ENCODE measurements at regions not wholly inside any gene's neighbourhood (a gene's known extent, or its start where the extent isn't known, plus 50 kb on each side); places are given as distances from the start of the nearest gene placed in this dataset.

GRCh38 chr2:129747500-129748125 lies 231.9 kb upstream of the RAB6C start:
- Histone ChIP-seq H3K9me3 (ENCODE audit: control insufficient read depth, low read depth, low read length) (no peaks in the 10 kb centered on the region), H4K20me1 (ENCODE audit: control insufficient read depth, extremely low read depth, insufficient read depth, low read length) (no peaks in the 10 kb centered on the region), H3K27me3 (ENCODE audit: control insufficient read depth, extremely low read depth, insufficient read depth, low read length) (no peaks in the 10 kb centered on the region), H2AFZ (ENCODE audit: control insufficient read depth, low read length) (no peak overlapping the region), H3K4me2 (ENCODE audit: control insufficient read depth, extremely low read depth, insufficient read depth, low read depth, low read length) (no peak overlapping the region), H3K4me3 (ENCODE audit: control insufficient read depth in 2 of 3, extremely low read depth in 1 of 3, insufficient read depth in 2 of 3, low read depth in 1 of 3, low read length in 3 of 3) (no peak overlapping the region), H3K9ac (ENCODE audit: control insufficient read depth, extremely low read depth, insufficient read depth, low read length) (no peak overlapping the region), H3K27ac (ENCODE audit: control insufficient read depth, insufficient read depth, low read length) (no peak overlapping the region), H3K9me1 (ENCODE audit: control insufficient read depth, extremely low read depth, insufficient read depth, low read length) (no peaks in the 10 kb centered on the region), H3K4me1 (ENCODE audit: control insufficient read depth, extremely low read depth, insufficient read depth, low read length) (no peaks in the 10 kb centered on the region), H3K36me3 (ENCODE audit: control insufficient read depth in 2 of 2, extremely low read depth in 1 of 2, insufficient read depth in 2 of 2, low read length in 2 of 2) (no peaks in the 10 kb centered on the region), H3K79me2 (ENCODE audit: control insufficient read depth, insufficient read depth, low read length) (no peaks in the 10 kb centered on the region)
- no peak for DNase-seq (ENCODE audit: low read depth, low spot score)
- FAIRE-seq = no peak
- dilution Hi-C loops (cut with MboI; ENCODE audit: extremely low pct_ligation_motif_present, low sequenced_read_pairs) = no loop called here
- TF ChIP-seq EZH2 (IDR thresholded peaks at IDR 0.05; ENCODE audit: low read length) = no peak
- no peak for TF ChIP-seq CTCF (optimal IDR thresholded peaks at IDR 0.05 in 1 of 3, IDR thresholded peaks at IDR 0.05 in 1 of 3, conservative IDR thresholded peaks at IDR 0.05 in 1 of 3; ENCODE audit: extremely low read depth in 1 of 3, insufficient read depth in 2 of 3, low read length in 3 of 3)

GRCh38 chr2:129748250-129748649 lies 231.2 kb upstream of the RAB6C start:
- Histone ChIP-seq H3K4me3 (ENCODE audit: control insufficient read depth in 2 of 3, extremely low read depth in 1 of 3, insufficient read depth in 2 of 3, low read depth in 1 of 3, low read length in 3 of 3) (no peak overlapping the region), H3K4me2 (ENCODE audit: control insufficient read depth, extremely low read depth, insufficient read depth, low read depth, low read length) (no peak overlapping the region), H3K4me1 (ENCODE audit: control insufficient read depth, extremely low read depth, insufficient read depth, low read length) (no peaks in the 10 kb centered on the region), H3K9ac (ENCODE audit: control insufficient read depth, extremely low read depth, insufficient read depth, low read length) (no peak overlapping the region), H2AFZ (ENCODE audit: control insufficient read depth, low read length) (no peak overlapping the region), H3K9me3 (ENCODE audit: control insufficient read depth, low read depth, low read length) (no peaks in the 10 kb centered on the region), H3K79me2 (ENCODE audit: control insufficient read depth, insufficient read depth, low read length) (no peaks in the 10 kb centered on the region), H3K9me1 (ENCODE audit: control insufficient read depth, extremely low read depth, insufficient read depth, low read length) (no peaks in the 10 kb centered on the region), H3K36me3 (ENCODE audit: control insufficient read depth in 2 of 2, extremely low read depth in 1 of 2, insufficient read depth in 2 of 2, low read length in 2 of 2) (no peaks in the 10 kb centered on the region), H3K27ac (ENCODE audit: control insufficient read depth, insufficient read depth, low read length) (no peak overlapping the region), H4K20me1 (ENCODE audit: control insufficient read depth, extremely low read depth, insufficient read depth, low read length) (no peaks in the 10 kb centered on the region), H3K27me3 (ENCODE audit: control insufficient read depth, extremely low read depth, insufficient read depth, low read length) (no peaks in the 10 kb centered on the region)
- DNase-seq (ENCODE audit: low read depth, low spot score) = no peak
- FAIRE-seq = no peak
- dilution Hi-C loops (cut with MboI; ENCODE audit: extremely low pct_ligation_motif_present, low sequenced_read_pairs) = no loop called here
- TF ChIP-seq CTCF (optimal IDR thresholded peaks at IDR 0.05 in 1 of 3, IDR thresholded peaks at IDR 0.05 in 1 of 3, conservative IDR thresholded peaks at IDR 0.05 in 1 of 3; ENCODE audit: extremely low read depth in 1 of 3, insufficient read depth in 2 of 3, low read length in 3 of 3) (no peak), EZH2 (IDR thresholded peaks at IDR 0.05; ENCODE audit: low read length) (no peak)
